Rectal smooth muscle tissue (tissue), 1 donor: ENCODE measurements at regions not wholly inside any gene's neighbourhood (a gene's known extent, or its start where the extent isn't known, plus 50 kb on each side); places are given as distances from the start of the nearest gene placed in this dataset.
A peak's percentile ranks its signal among the peaks of the same experiment; 100 is the strongest.

Experiments used
- H3K27ac ChIP-seq: one replicate; pipeline ENCODE4 v1.7.0; 2013; ENCODE audit warnings: low read depth, low read length, inconsistent platforms
- H3K27me3 ChIP-seq: one replicate; pipeline ENCODE4 v1.7.0; 2013; ENCODE audit warnings: low read length; ENCODE audit not compliant: control insufficient read depth, insufficient read depth
- H3K36me3 ChIP-seq: one replicate; pipeline ENCODE4 v1.7.0; 2013; ENCODE audit warnings: low read length; ENCODE audit not compliant: control insufficient read depth, insufficient read depth
- H3K4me1 ChIP-seq: one replicate; pipeline ENCODE4 v1.7.0; 2013; ENCODE audit warnings: low read length; ENCODE audit not compliant: control insufficient read depth, insufficient read depth
- H3K4me3 ChIP-seq: one replicate; pipeline ENCODE4 v1.7.0; 2013; ENCODE audit warnings: low read length
- H3K9ac ChIP-seq: one replicate; pipeline ENCODE4 v1.7.0; 2013; ENCODE audit warnings: low read length

GRCh38 chr15:69522361-69522760 is 69.7 kb downstream of the RPLP1 start:
- no peaks in the 10 kb centered on the region for H3K27me3 ChIP-seq
- no peak overlapping the region for H3K9ac ChIP-seq
- H3K4me1 ChIP-seq: no peaks in the 10 kb centered on the region
- H3K27ac ChIP-seq: no peak overlapping the region
- H3K4me3 ChIP-seq: no peak overlapping the region
- H3K36me3 ChIP-seq: no peaks in the 10 kb centered on the region

DNA sequence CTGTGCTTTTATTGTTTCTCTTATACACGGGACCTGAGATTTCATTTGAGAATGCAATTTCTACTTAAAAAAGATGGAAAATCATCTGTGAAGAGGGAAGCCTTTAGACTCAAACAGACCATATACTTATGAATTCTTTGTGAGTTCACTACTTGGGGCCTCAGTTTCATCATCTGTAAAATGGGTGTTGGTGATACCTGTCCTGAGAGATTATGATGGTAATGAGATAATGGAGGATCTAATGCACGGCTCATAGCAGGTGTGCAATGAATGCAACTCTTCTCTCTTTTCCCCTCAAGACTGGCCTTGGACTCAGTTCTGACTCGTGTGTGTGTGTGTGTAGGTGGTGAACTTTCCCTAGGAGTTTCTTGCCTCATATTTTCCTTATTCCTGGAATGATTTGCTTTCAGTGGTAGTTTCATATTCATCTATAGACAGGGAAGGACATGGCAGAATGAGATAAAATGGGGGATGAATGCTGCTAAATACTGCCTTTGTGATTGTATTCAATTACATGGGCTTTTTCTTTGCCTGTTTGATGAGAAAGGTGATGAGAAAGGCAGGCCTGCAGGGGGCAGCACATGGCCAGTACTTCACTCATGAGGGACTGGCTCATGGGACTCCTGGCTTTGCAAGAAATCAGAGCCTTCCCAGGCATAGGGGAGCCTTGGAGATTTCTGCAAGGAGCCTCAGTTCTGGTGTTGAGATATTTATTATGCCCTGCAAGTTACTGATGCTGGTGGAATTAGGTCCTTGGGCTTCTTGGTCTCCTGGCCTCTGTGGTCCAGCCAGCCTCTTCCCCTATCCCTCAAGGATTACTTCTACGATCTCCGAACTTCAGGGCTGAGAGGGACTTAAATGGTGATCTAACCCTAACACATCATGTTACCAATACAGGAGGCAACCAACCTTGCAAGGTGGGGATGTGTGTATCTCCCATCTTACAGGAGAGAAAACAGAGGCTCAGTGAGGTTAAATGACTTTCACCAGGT is 70.7 kb downstream of the RPLP1 start:
- Histone ChIP-seq H3K4me1 (no peaks in the 10 kb centered on the region), H3K4me3 (no peak overlapping the region), H3K36me3 (no peaks in the 10 kb centered on the region), H3K27me3 (no peaks in the 10 kb centered on the region), H3K27ac (no peak overlapping the region), H3K9ac (no peak overlapping the region)

- no peaks in the 10 kb centered on the region for H3K36me3 ChIP-seq
- no peak overlapping the region for H3K9ac ChIP-seq
- peak overlapping the region; percentile 42 for H3K27ac ChIP-seq
- no peaks in the 10 kb centered on the region for H3K4me1 ChIP-seq
- H3K27me3 ChIP-seq: no peaks in the 10 kb centered on the region
- H3K4me3 ChIP-seq: no peak overlapping the region
These were observed 71.7 kb downstream of the RPLP1 start for GRCh38 chr15:69524296-69524695.

- Histone ChIP-seq H3K4me1 (no peaks in the 10 kb centered on the region), H3K27me3 (no peaks in the 10 kb centered on the region), H3K9ac (no peak overlapping the region), H3K27ac (peak overlapping the region; percentile 42), H3K36me3 (no peaks in the 10 kb centered on the region), H3K4me3 (no peak overlapping the region)
These were observed 72.2 kb downstream of the RPLP1 start for GRCh38 chr15:69524814-69525213.

GRCh38 chr15:69525543-69525942 is 72.9 kb downstream of the RPLP1 start:
- H3K4me1 ChIP-seq: no peaks in the 10 kb centered on the region
- H3K4me3 ChIP-seq: no peak overlapping the region
- peak overlapping the region; percentile 20 for H3K27ac ChIP-seq
- no peaks in the 10 kb centered on the region for H3K27me3 ChIP-seq
- no peak overlapping the region for H3K9ac ChIP-seq
- no peaks in the 10 kb centered on the region for H3K36me3 ChIP-seq

DNA sequence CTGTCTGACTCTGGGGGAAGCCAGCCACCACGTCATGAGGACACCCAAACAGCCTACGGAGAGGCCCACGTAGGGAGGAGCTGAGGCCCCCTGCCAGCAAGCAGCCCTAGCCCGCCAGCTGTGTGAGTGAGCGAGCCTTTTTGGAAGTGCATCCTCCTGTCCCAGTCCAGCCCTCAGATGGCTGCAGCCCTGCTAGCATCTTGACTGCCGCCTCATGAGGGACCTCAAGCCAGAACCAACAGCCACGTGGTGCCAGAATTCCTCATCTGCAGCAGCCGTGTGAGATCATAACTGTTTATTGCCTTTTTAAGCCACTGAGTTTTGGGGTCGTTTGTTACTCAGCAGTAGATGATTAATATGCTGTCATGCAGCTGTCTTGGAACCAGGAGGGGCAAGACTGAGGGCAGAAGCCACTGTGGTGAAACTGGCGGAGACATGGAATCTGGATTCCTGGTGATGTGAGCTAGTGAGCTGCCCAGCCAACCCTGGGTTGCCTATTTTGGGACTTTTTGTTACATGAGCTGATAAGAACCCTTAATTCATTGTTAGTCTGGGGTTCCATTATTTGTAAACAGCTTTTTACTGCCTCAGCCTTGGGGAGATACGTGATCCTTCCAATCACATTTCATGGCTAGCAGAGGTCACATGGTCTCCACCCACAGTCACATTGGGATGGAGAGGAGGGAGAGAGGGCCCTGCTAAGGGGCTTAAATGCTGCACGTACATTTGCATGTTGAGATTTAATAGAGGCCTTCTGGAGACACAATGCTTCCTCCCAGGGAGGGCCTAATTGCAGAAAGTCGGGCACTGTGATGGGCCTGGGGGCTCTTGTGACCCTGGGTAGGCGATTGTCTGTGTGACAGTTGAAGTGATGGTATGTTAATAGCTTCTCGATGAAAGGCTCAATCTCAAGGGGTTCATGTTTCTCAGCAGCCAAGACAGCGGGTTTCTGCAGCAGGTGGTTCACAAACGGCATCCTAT is 73.8 kb downstream of the RPLP1 start:
- peaks cover 1% of the 10 kb centered on the region for H3K4me1 ChIP-seq
- H3K27me3 ChIP-seq: no peaks in the 10 kb centered on the region
- no peak overlapping the region for H3K9ac ChIP-seq
- no peaks in the 10 kb centered on the region for H3K36me3 ChIP-seq
- peak overlapping the region; percentile 20 for H3K27ac ChIP-seq
- H3K4me3 ChIP-seq: no peak overlapping the region

DNA sequence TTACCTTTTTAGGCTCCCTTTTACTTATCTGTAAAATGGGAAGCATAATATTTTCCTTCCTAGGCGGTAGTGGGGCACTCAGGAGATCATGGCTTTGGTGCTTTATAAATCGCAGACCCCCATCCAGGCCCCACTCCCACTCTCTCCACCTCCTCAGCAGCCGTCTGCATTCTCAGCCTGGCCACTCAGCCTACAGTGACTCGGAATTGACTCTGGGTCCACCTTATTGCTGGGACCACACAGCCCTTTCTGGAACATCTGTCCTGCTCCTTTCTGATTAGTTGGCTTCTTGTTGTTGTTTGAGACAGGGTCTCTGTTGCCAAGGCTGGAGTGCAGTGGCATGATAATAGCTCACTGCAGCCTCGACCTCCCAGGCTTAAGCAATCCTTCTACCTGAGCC is 76.5 kb downstream of the RPLP1 start:
- Histone ChIP-seq H3K36me3 (no peaks in the 10 kb centered on the region), H3K27ac (no peak overlapping the region), H3K4me3 (no peak overlapping the region), H3K27me3 (no peaks in the 10 kb centered on the region), H3K4me1 (peaks cover 4% of the 10 kb centered on the region), H3K9ac (no peak overlapping the region)

GRCh38 chr15:69529961-69530633 is 77.5 kb downstream of the RPLP1 start:
- no peak overlapping the region for H3K9ac ChIP-seq
- no peak overlapping the region for H3K4me3 ChIP-seq
- no peak overlapping the region for H3K27ac ChIP-seq
- no peaks in the 10 kb centered on the region for H3K27me3 ChIP-seq
- peaks cover 4% of the 10 kb centered on the region for H3K4me1 ChIP-seq
- H3K36me3 ChIP-seq: no peaks in the 10 kb centered on the region

- Histone ChIP-seq H3K27me3 (no peaks in the 10 kb centered on the region), H3K4me1 (peaks cover 4% of the 10 kb centered on the region), H3K36me3 (no peaks in the 10 kb centered on the region), H3K27ac (no peak overlapping the region), H3K9ac (no peak overlapping the region), H3K4me3 (no peak overlapping the region)
These were observed 78.5 kb downstream of the RPLP1 start for GRCh38 chr15:69530991-69531664.

- Histone ChIP-seq H3K36me3 (no peaks in the 10 kb centered on the region), H3K4me1 (peaks cover 4% of the 10 kb centered on the region), H3K27me3 (no peaks in the 10 kb centered on the region), H3K9ac (no peak overlapping the region), H3K4me3 (no peak overlapping the region), H3K27ac (no peak overlapping the region)
These were observed 79.0 kb downstream of the RPLP1 start for GRCh38 chr15:69531665-69532027.

DNA sequence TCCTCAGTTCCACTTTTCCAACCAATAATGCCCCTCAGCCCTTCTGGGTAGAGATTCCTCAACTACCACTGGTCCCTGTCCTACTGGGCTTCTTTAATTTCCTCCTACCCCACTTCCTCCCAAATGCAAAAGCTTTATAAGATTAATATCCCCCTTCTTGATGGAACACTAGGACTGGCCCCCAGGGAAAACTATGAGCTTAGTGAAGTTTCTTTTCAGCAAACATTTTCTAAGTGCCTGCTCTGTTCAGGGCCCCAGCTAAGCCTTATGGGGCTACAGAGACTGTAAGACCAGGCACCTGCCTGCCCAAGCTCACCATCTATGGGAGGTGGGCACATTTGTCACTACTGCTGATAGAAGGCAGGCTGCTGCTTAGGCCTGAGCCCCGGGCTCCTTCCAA is 79.4 kb downstream of the RPLP1 start:
- Histone ChIP-seq H3K27ac (no peak overlapping the region), H3K4me1 (peaks cover 4% of the 10 kb centered on the region), H3K27me3 (no peaks in the 10 kb centered on the region), H3K4me3 (no peak overlapping the region), H3K36me3 (no peaks in the 10 kb centered on the region), H3K9ac (no peak overlapping the region)
